GM18517 (cell line): ENCODE measurements at regions not wholly inside any gene's neighbourhood (a gene's known extent, or its start where the extent isn't known, plus 50 kb on each side); places are given as distances from the start of the nearest gene placed in this dataset.

Source experiments
- ATAC-seq: cut with Tn5 transposase; IDR thresholded peaks from one replicate; pipeline ENCODE4 v1.9.1; 2021; ENCODE audit warnings: mild to moderate bottlenecking, moderate library complexity; ENCODE audit not compliant: unreplicated experiment

- no peak for ATAC-seq
Measured at GRCh38 chr5:117058740-117059139, 484.1 kb upstream of the SEMA6A start.

GRCh38 chr5:117055517-117055916 lies 480.9 kb upstream of the SEMA6A start:
- no peak for ATAC-seq

GRCh38 chr5:117054911-117055310 lies 480.3 kb upstream of the SEMA6A start:
- no peak for ATAC-seq

- ATAC-seq, result no peak
Measured at GRCh38 chr5:117054141-117054540, 479.5 kb upstream of the SEMA6A start.

GRCh38 chr5:117041926-117042595 lies 467.4 kb upstream of the SEMA6A start:
- no peak for ATAC-seq

GRCh38 chr5:117039035-117039434 lies 464.4 kb upstream of the SEMA6A start:
- no peak for ATAC-seq

- ATAC-seq, result no peak
Measured at GRCh38 chr5:117027384-117027783, 452.8 kb upstream of the SEMA6A start.

- no peak for ATAC-seq
Measured at GRCh38 chr5:117020999-117021398, 446.4 kb upstream of the SEMA6A start.

GRCh38 chr5:117013280-117013877 lies 438.8 kb upstream of the SEMA6A start:
- no peak for ATAC-seq

GRCh38 chr5:117010574-117010973 lies 436.0 kb upstream of the SEMA6A start:
- no peak for ATAC-seq

GRCh38 chr5:116998024-116998423 lies 423.4 kb upstream of the SEMA6A start:
- ATAC-seq, result no peak

GRCh38 chr5:116992681-116993080 lies 418.1 kb upstream of the SEMA6A start:
- no peak for ATAC-seq

- ATAC-seq, result no peak
Measured at GRCh38 chr5:116989995-116990394, 415.4 kb upstream of the SEMA6A start.

GRCh38 chr5:116982035-116982434 lies 407.4 kb upstream of the SEMA6A start:
- ATAC-seq, result no peak

- ATAC-seq, result no peak
Measured at GRCh38 chr5:116980581-116980980, 406.0 kb upstream of the SEMA6A start.

- ATAC-seq, result no peak
Measured at GRCh38 chr5:116976767-116977166, 402.1 kb upstream of the SEMA6A start.

- no peak for ATAC-seq
Measured at GRCh38 chr5:116971131-116971530, 396.5 kb upstream of the SEMA6A start.

- no peak for ATAC-seq
Measured at GRCh38 chr5:116970318-116970717, 395.7 kb upstream of the SEMA6A start.

GRCh38 chr5:116964438-116964837 lies 389.8 kb upstream of the SEMA6A start:
- no peak for ATAC-seq

- ATAC-seq, result no peak
Measured at GRCh38 chr5:116961021-116961420, 386.4 kb upstream of the SEMA6A start.

- ATAC-seq, result no peak
Measured at GRCh38 chr5:116959843-116960242, 385.2 kb upstream of the SEMA6A start.

GRCh38 chr5:116953251-116953930 lies 378.8 kb upstream of the SEMA6A start:
- ATAC-seq, result no peak
